ENCODE measurements at regions not wholly inside any gene's neighbourhood (a gene's known extent, or its start where the extent isn't known, plus 50 kb on each side); places are given as distances from the start of the nearest gene placed in this dataset.
A peak's percentile ranks its signal among the peaks of the same experiment; 100 is the strongest.

- H3K4me1 Mint-ChIP-seq (ENCODE audit: low read depth in 2 of 2): no peaks in the 10 kb centered on the region
- no peak for DNase-seq (ENCODE audit: low spot score)
- H3K27ac Mint-ChIP-seq: no peak overlapping the region
- no peaks in the 10 kb centered on the region for H3K36me3 Mint-ChIP-seq
- no peaks in the 10 kb centered on the region for H3K9me3 Mint-ChIP-seq
- no peak for ATAC-seq
- no peak overlapping the region for H3K4me3 Mint-ChIP-seq
- peaks cover 6 to 18% of the 10 kb centered on the region in 2 donors for H3K27me3 Mint-ChIP-seq
These were observed 658.7 kb upstream of the DIPK2B start for GRCh38 chrX:45859407-45859806.

DNA sequence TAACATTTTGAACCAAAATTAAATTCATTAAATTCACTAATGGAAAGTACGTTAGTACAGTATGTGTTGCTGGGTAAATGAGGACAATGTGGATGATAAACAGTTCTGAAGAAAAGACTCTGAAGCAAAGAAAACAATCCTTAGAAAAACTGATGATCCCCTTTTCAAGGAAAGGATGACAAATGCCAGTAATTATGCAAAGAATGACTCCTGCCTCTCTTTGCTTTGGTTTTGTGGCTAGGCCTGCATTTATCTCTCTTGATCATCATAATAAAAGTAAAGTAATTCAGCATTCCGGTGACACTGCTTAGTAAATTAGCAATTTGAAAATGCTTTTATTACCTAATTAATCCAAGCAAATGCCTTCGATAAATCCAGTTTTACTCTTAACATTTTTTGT is 652.2 kb upstream of the DIPK2B start:
- Mint-ChIP-seq H3K27me3 (peaks cover 20 to 26% of the 10 kb centered on the region in 2 donors), H3K36me3 (no peaks in the 10 kb centered on the region), H3K27ac (peak overlapping the region in 1 of 2 donors; percentile 56), H3K4me1 (ENCODE audit: low read depth in 2 of 2) (peaks cover 14 to 20% of the 10 kb centered on the region in 2 donors), H3K4me3 (peak overlapping the region; percentile 34), H3K9me3 (no peaks in the 10 kb centered on the region)
- ATAC-seq (no peak), DNase-seq (ENCODE audit: low spot score) (no peak)

DNA sequence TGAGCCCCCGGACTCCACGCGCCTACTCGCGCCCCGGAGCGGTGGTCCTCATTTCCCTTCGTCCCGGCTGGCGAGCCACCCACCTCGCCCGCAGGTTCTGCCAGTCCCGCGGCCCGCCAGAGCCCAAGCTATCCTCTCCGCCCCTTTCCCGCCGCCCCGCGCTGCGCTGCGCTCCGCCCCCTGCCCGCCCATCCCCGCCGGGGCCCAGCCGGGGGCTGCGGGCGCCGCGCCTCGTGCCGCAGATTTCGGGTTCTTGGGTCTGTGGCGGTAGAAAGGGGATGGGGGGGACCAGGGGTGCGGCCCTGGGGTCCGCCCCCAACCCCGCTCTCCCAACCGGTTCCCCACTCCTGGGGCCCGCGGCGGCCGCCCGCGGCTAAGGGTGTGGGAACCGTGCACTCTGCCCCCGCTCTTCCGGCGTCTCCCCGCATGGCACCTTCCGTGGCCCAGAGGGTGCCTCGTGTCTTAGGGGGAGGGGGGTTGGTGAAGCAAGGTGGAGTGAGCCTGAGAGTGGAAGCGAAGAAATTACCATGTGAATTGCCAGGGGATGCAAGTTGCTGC is 650.8 kb upstream of the DIPK2B start:
- Mint-ChIP-seq H3K9me3 (no peaks in the 10 kb centered on the region), H3K4me1 (ENCODE audit: low read depth in 2 of 2) (peaks cover 14 to 20% of the 10 kb centered on the region in 2 donors), H3K36me3 (no peaks in the 10 kb centered on the region), H3K27me3 (peaks cover 20 to 28% of the 10 kb centered on the region in 2 donors), H3K4me3 (peak overlapping the region; percentile 72), H3K27ac (peak overlapping the region in 1 of 2 donors; percentile 56)
- ATAC-seq (peak; percentile 80 to 86), DNase-seq (ENCODE audit: low spot score) (peak; percentile 60)

GRCh38 chrX:45850775-45851433 is 650.2 kb upstream of the DIPK2B start:
- peaks cover 14 to 20% of the 10 kb centered on the region in 2 donors for H3K4me1 Mint-ChIP-seq (ENCODE audit: low read depth in 2 of 2)
- ATAC-seq: peak; percentile 60 to 62
- H3K9me3 Mint-ChIP-seq: no peaks in the 10 kb centered on the region
- H3K4me3 Mint-ChIP-seq: peak overlapping the region; percentile 96
- H3K36me3 Mint-ChIP-seq: no peaks in the 10 kb centered on the region
- peak overlapping the region; percentile 69 to 85 for H3K27ac Mint-ChIP-seq
- DNase-seq (ENCODE audit: low spot score): peak; percentile 62
- H3K27me3 Mint-ChIP-seq: peaks cover 20 to 28% of the 10 kb centered on the region in 2 donors

GRCh38 chrX:45850197-45850774 is 649.6 kb upstream of the DIPK2B start:
- peaks cover 20 to 28% of the 10 kb centered on the region in 2 donors for H3K27me3 Mint-ChIP-seq
- ATAC-seq: peak; percentile 43 to 50
- H3K4me1 Mint-ChIP-seq (ENCODE audit: low read depth in 2 of 2): peaks cover 14 to 20% of the 10 kb centered on the region in 2 donors
- no peaks in the 10 kb centered on the region for H3K36me3 Mint-ChIP-seq
- H3K9me3 Mint-ChIP-seq: no peaks in the 10 kb centered on the region
- no peak for DNase-seq (ENCODE audit: low spot score)
- H3K4me3 Mint-ChIP-seq: peak overlapping the region; percentile 96
- H3K27ac Mint-ChIP-seq: peak overlapping the region; percentile 69 to 85

GRCh38 chrX:45849261-45849862 is 648.7 kb upstream of the DIPK2B start:
- no peaks in the 10 kb centered on the region for H3K9me3 Mint-ChIP-seq
- H3K4me3 Mint-ChIP-seq: peak overlapping the region; percentile 96
- DNase-seq (ENCODE audit: low spot score) (no peak), ATAC-seq (no peak)
- peaks cover 13 to 22% of the 10 kb centered on the region in 2 donors for H3K27me3 Mint-ChIP-seq
- H3K36me3 Mint-ChIP-seq: no peaks in the 10 kb centered on the region
- H3K27ac Mint-ChIP-seq: peak overlapping the region; percentile 69 to 85
- peaks cover 17 to 20% of the 10 kb centered on the region in 2 donors for H3K4me1 Mint-ChIP-seq (ENCODE audit: low read depth in 2 of 2)

- no peak overlapping the region for H3K27ac Mint-ChIP-seq
- H3K27me3 Mint-ChIP-seq: peaks cover 13 to 20% of the 10 kb centered on the region in 2 donors
- no peaks in the 10 kb centered on the region for H3K36me3 Mint-ChIP-seq
- no peaks in the 10 kb centered on the region for H3K9me3 Mint-ChIP-seq
- ATAC-seq (no peak), DNase-seq (ENCODE audit: low spot score) (no peak)
- H3K4me1 Mint-ChIP-seq (ENCODE audit: low read depth in 2 of 2): peaks cover 27 to 28% of the 10 kb centered on the region in 2 donors
- no peak overlapping the region for H3K4me3 Mint-ChIP-seq
These were observed 647.3 kb upstream of the DIPK2B start for GRCh38 chrX:45847961-45848360.

DNA sequence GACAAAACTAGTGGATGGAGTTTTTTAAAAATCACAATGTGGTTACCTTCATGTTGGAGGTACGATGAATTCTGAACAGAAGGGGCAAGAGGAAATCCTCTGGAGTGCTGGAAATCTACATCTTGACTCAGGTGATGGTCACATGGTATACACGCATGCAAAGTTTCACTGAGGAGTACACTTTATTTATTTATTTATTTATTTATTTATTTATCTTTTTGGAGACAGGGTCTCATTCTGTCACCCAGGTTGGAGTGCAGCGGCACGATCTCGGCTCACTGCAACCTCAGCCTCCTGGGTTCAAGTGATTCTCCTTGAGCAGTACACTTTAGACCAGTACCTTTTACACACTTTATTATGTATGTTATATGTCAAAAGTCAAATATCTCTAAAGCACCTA is 645.7 kb upstream of the DIPK2B start:
- Mint-ChIP-seq H3K4me1 (ENCODE audit: low read depth in 2 of 2) (peaks cover 39 to 40% of the 10 kb centered on the region in 2 donors), H3K36me3 (peaks cover 6% of the 10 kb centered on the region), H3K27ac (no peak overlapping the region), H3K27me3 (peaks cover 13 to 20% of the 10 kb centered on the region in 2 donors), H3K4me3 (peak overlapping the region; percentile 47), H3K9me3 (no peaks in the 10 kb centered on the region)
- ATAC-seq: no peak
- no peak for DNase-seq (ENCODE audit: low spot score)

DNA sequence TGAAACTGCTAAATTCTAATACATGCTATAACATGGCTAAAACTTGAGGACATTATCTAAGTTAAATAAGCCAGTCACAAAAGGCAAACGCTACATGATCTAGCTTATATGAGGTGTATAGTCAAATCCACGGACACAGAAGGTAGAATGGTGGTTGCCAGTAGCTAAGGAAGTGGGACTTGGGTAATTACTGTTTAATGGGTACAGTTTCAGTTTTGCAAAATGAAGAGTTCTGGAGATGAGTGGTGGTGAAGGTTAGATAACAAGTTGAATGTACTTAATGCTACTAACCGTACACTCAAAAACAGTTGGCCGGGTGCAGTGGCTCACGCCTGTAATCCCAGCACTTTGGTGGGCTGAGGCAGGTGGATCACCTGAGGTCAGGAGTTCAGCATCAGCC is 644.5 kb upstream of the DIPK2B start:
- peaks cover 9 to 15% of the 10 kb centered on the region in 2 donors for H3K27me3 Mint-ChIP-seq
- H3K4me3 Mint-ChIP-seq: no peak overlapping the region
- H3K36me3 Mint-ChIP-seq: peaks cover 6% of the 10 kb centered on the region
- H3K4me1 Mint-ChIP-seq (ENCODE audit: low read depth in 2 of 2): peaks cover 33 to 34% of the 10 kb centered on the region in 2 donors
- H3K27ac Mint-ChIP-seq: no peak overlapping the region
- DNase-seq (ENCODE audit: low spot score): no peak
- ATAC-seq: peak in 1 of 2 donors; percentile 59
- H3K9me3 Mint-ChIP-seq: no peaks in the 10 kb centered on the region

GRCh38 chrX:45843518-45843917 is 642.8 kb upstream of the DIPK2B start:
- DNase-seq (ENCODE audit: low spot score) (no peak), ATAC-seq (no peak)
- peak overlapping the region in 1 of 2 donors; percentile 62 for H3K27ac Mint-ChIP-seq
- peaks cover 24 to 26% of the 10 kb centered on the region in 2 donors for H3K4me1 Mint-ChIP-seq (ENCODE audit: low read depth in 2 of 2)
- peaks cover 0 to 6% of the 10 kb centered on the region in 2 donors for H3K27me3 Mint-ChIP-seq
- H3K4me3 Mint-ChIP-seq: no peak overlapping the region
- H3K36me3 Mint-ChIP-seq: peaks cover 6% of the 10 kb centered on the region
- no peaks in the 10 kb centered on the region for H3K9me3 Mint-ChIP-seq

GRCh38 chrX:45842926-45843315 is 642.2 kb upstream of the DIPK2B start:
- peaks cover 0 to 2% of the 10 kb centered on the region in 2 donors for H3K27me3 Mint-ChIP-seq
- peaks cover 6% of the 10 kb centered on the region for H3K36me3 Mint-ChIP-seq
- peak overlapping the region; percentile 34 to 62 for H3K27ac Mint-ChIP-seq
- peaks cover 24 to 26% of the 10 kb centered on the region in 2 donors for H3K4me1 Mint-ChIP-seq (ENCODE audit: low read depth in 2 of 2)
- no peak for DNase-seq (ENCODE audit: low spot score)
- no peaks in the 10 kb centered on the region for H3K9me3 Mint-ChIP-seq
- H3K4me3 Mint-ChIP-seq: peak overlapping the region; percentile 61
- ATAC-seq: no peak

DNA sequence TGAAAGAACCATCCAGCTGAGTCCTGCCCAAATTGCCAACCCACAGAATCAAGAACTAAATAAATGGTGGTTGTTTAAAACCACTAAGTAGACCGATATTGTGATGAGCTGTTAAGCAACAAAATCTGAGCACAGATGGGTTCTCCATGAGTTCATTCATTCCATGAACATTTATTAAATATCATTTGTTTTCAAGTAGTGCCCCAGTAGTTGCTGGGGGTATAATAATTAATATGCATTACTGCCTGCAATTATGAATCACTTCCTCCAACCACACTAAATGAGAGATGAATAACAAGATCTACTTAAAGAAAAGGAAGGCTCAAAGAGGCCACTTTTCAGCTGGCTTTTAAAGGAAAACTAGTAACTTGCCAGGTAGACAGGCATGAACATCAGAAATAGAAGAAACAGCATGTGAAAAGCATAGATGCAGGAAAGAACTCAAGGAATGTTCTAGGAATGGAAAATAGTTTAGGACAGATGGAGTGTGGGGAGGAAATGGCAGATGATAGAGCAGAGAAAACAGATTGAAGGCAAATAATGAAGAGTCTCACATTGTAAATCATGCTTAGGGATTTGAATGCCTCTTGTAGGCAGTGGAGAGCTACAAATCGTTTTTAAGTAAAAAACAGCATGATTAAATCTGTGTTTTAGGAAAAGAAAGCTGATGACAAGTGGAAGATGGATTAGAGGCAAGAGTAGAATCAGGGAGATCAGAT is 641.7 kb upstream of the DIPK2B start:
- Mint-ChIP-seq H3K36me3 (peaks cover 6% of the 10 kb centered on the region), H3K9me3 (no peaks in the 10 kb centered on the region), H3K4me3 (peak overlapping the region; percentile 61), H3K27ac (peak overlapping the region; percentile 34 to 62), H3K27me3 (no peaks in the 10 kb centered on the region), H3K4me1 (ENCODE audit: low read depth in 2 of 2) (peaks cover 24 to 26% of the 10 kb centered on the region in 2 donors)
- DNase-seq (ENCODE audit: low spot score) (no peak), ATAC-seq (no peak)

GRCh38 chrX:45840411-45840950 is 639.8 kb upstream of the DIPK2B start:
- no peak for DNase-seq (ENCODE audit: low spot score)
- Mint-ChIP-seq H3K4me3 (no peak overlapping the region), H3K27ac (no peak overlapping the region), H3K4me1 (ENCODE audit: low read depth in 2 of 2) (peaks cover 24 to 26% of the 10 kb centered on the region in 2 donors), H3K27me3 (no peaks in the 10 kb centered on the region), H3K9me3 (no peaks in the 10 kb centered on the region), H3K36me3 (peaks cover 6% of the 10 kb centered on the region)
- ATAC-seq: no peak

Data from natural killer cell treated with Interleukin-12 subunit alpha and Interleukin-12 subunit beta and Interleukin-15 and Interleukin-18, amount 100 ng/mL, for 72 hours (primary cell).